Activated CD8-positive, alpha-beta memory T cell treated with anti-CD3 and anti-CD28 coated beads, Interleukin-2, amount 50 U/mL, for 4 hours (primary cell): ENCODE measurements at regions not wholly inside any gene's neighbourhood (a gene's known extent, or its start where the extent isn't known, plus 50 kb on each side); places are given as distances from the start of the nearest gene placed in this dataset.
"Not testable (repeated sequence)": the region's sequence is repeated elsewhere in the genome, so short reads cannot be mapped to it uniquely, and the experiment has no call there.

Experiments
- DNase-seq: peaks from one replicate; pipeline ENCODE4 v3.0.0-alpha.2; 2020

DNA sequence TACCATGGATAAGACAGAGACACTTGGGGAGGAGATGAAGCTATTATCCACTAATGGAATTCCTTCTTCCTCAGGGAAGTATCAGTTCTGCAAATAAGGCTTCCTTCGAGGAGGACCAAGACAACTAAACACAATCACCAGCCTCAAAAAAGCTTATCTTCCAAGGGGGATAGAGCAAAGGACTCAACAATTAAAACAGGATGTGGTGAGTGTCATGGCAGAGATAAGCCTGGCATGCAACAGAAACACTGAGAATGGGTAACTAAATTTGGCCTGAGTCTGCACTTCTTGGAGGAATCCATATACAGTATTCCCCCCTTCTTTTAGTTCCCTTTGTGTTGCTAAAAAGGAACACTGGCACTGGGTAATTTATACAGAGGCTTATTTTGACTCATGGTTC lies 1285.2 kb downstream of the GATA3 start:
- no peak for DNase-seq

DNA sequence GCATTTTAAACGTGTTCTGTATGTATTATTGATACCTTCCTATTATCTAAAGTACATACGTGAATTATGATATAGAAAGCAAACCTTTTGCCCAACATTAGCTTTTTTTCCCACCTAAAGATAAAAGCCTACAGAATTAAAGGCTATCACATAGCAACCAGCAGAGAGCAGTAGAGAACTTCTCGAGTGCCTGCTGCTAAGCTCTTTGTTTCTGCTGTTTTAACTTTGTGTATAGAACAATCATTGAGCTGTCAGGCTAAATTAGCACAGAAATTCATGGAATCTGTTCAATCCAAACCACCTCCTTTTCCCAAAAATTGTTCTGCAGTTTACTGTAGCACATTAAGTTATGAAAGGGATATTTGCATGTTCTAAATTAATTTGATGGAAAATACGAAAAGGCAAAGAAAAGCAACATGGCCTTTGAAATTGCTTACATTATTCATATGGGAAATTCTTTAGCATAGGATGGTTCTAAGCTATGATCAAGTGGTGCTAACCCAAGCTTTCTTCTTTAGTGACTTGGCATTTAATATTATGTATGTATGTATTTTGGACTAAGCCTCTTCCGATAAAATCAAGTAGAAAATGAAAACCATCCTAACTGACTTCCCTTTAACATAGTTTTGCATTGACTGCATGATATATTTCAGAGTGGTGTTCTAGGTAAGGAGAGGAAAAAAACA lies 1288.5 kb downstream of the GATA3 start:
- DNase-seq = no peak

DNA sequence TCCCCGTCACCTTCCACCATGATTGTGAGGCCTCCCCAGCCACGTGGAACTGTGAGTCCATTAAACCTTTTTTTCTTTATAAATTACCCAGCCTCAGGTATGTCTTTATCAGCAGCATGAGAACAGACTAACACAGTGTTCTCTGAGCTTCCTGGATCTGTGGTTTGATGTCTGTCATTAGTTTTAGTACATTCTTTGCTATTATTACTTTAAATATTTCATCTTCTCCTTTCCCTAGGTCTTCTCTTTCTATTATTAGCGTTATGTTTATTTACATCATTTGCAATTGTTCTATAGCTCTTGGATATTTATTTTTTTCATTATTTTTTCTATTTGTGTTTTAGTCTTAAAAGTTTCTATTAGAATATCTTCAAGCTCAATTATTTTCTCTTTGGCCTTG lies 1293.4 kb downstream of the GATA3 start:
- DNase-seq = not testable (repeated sequence)

GRCh38 chr10:9357471-9357870 lies 1303.0 kb downstream of the GATA3 start:
- DNase-seq = no peak

GRCh38 chr10:9362721-9363120 lies 1308.2 kb downstream of the GATA3 start:
- DNase-seq = no peak

DNA sequence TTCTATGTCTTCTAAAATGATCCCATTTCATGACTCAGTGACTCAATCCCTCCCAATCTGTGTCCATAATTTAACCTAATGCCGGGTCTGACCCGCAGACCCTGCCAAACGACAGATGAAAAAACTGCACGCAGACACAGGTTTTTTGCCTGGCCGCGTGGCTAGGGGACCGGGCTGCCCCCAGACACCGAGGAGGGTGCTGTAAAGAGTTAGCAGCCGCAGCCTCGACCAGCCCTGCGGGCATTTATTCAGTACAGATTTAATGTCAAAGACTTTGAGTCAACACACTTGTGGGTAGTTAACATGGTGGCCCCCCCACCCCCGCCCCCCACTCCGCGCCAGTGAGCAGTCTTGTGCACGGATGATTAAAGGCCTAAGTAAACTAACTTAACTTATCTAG lies 1324.7 kb downstream of the GATA3 start:
- no peak for DNase-seq

DNA sequence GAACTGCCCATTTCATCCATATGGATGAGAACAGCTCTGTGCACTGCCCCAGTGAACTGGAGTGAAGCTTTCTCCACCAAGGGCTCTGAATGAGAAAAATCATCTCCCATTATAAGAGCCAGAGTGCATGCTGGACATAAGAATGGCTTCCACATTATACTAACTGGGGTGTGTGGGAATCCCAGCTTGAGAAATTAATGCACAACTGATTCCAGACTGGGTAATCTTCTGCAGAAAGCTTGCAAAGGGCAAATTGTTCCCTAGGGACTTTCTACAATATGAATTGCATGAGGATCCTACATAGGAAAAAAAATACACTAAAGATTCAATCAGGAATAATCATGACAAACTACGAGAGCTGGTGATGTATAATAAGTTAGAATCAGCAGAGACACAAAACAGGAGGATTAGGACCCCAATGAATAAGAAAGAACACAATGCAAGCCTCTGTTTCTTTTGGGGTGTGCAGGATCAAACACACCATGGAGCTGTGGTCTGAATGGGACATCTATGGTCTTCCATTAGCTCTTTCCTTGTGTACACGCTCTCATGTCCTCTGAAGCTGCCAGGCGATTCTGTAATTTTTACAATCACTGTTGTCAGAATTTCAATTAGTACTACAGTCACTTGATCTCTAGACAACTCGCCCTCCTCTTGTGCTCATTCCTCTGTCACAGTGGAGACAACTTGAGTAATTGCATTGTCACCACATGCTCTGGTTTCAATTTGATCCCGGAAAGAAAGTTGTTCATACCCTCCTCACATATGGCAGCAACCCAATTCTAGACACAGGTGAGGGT lies 1327.4 kb downstream of the GATA3 start:
- no peak for DNase-seq

GRCh38 chr10:9382533-9382866 lies 1328.0 kb downstream of the GATA3 start:
- DNase-seq = no peak

GRCh38 chr10:9390516-9390915 lies 1336.0 kb downstream of the GATA3 start:
- DNase-seq = no peak

DNA sequence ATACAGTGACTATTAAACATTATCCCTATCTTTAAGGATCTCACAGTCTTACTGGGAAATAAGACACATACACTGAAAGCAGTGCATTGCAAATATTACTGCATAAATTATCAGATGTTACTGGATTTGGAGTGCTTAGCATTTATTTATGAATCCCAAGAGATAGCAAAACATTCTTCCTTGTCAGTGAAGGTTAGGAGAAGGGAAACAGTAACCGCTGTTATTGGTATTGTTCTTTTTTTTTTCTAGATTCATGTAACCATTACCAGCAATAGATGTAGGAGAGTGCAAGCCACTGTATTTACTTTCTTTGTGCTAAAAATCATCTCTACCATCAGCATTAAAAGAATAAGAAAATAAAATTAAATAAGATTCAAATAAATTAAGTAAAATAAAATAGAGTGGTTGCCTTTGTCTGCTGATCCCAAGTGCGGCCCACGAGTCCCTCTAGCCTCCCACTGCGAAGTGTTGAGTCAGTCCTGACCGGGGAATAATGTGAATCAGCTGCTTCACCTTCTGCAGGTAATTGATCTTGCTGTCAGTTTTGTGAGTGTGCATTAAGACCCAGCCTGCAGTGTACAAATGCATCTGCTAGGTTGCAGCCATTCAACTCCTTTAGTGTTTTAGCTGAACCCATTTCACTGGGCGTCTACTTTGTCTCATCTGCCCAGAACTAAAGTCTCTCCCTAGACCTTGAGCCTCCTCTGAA lies 1344.9 kb downstream of the GATA3 start:
- DNase-seq = no peak

GRCh38 chr10:9402067-9402466 lies 1347.6 kb downstream of the GATA3 start:
- not testable (repeated sequence) for DNase-seq

DNA sequence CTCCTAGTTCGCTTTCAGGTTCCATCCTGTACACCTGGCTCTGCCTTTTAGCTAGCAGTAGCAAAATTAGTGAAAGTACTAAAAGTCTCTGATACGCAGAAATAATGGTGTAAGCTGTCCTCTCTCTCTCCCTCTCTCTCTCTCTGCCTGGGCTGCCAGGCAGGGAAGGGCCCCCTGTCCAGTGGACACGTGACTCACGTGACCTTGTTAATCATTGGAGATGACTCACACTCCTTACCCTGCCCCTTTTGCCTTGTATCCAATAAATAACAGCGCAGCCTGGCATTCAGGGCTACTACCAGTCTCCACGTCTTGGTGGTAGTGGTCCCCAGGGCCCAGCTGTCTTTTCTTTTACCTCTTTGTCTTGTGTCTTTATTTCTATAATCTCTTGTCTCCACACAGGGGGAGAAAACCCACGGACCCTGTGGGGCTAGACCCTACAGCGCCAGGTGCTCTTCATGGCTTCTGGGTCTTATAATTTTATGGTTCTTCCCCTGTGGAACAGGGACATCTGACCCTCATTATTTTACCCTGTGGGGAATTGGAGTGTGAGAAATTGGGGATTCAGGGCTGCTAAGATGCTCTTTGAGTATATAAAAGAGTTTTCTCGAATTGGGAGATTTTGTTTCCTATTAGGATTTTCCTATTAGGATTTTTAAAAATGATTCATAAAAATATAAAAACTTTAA lies 1348.2 kb downstream of the GATA3 start:
- not testable (repeated sequence) for DNase-seq

DNA sequence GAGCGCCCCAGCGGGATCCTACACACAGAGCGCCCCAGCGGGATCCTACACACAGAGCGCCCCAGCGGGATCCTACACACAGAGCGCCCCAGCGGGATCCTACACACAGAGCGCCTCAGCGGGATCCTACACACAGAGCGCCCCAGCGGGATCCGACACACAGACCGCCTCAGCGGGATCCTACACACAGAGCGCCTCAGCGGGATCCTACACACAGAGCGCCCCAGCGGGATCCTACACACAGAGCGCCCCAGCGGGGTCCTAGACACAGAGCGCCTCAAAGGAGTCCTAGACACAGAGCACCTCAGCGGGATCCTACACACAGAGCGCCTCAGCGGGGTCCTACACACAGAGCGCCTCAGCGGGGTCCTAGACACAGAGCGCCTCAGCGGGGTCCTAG lies 1352.7 kb downstream of the GATA3 start:
- DNase-seq = not testable (repeated sequence)

GRCh38 chr10:9416331-9416730 lies 1361.8 kb downstream of the GATA3 start:
- DNase-seq = no peak

GRCh38 chr10:9419757-9420156 lies 1365.3 kb downstream of the GATA3 start:
- DNase-seq = no peak

GRCh38 chr10:9427209-9427608 lies 1372.7 kb downstream of the GATA3 start:
- DNase-seq = no peak

- no peak for DNase-seq
These were observed 1382.6 kb downstream of the GATA3 start for GRCh38 chr10:9437131-9437530.

DNA sequence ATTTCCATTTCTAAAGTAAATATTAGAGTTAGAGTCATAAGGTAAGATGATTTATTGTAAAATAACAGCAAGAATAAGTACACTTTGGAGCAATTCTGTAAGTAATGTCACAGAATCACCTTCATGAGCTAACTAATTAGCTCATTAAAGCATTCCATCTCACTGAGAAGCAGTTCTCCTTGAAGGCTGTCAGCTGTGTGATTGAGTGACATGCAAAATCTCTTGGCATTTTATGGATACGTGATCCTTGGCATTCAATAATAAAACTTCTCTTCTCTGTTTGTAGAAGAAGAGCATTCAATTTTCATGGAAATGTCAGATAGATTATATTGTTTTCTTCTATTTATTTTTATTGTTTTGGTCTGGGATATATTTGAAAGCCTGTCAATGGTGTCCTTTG lies 1389.3 kb downstream of the GATA3 start:
- no peak for DNase-seq

DNA sequence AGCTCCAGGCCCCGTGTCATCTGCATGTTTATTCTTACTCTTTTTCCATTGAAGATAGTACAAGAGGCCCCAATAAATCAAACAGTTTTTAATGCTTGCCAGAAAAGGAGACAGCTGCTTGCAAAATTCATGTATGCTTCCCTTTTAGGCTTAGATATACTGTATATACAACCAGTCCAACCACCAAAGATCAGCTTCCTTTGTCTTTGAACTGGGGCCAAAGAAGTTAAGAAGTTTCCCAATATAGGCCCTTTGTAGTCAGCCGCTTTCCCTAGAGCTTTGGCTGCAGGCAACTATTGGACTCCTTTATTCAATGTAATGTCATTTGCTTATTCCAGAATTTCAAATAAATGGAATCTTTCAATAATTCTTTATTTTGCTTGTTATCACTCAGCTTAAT lies 1395.0 kb downstream of the GATA3 start:
- DNase-seq = no peak

DNA sequence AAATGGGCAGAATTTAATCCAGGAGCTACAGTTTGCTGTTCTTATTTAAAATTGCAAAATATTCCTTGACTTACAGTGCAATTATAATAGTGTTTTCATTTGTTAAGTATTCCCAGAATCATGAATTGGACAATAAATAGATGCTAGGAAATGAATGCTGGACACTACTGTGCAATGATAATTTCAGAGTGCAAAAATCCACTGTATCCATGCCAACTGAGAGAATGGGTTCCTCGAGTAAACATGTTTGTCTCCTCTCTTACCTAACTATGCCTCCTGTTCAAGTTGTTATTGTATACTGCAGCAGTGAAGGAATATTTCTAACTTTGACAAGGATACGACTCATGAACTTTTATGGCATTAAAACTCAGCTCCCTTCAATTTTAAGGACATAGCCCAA lies 1396.3 kb downstream of the GATA3 start:
- no peak for DNase-seq

DNA sequence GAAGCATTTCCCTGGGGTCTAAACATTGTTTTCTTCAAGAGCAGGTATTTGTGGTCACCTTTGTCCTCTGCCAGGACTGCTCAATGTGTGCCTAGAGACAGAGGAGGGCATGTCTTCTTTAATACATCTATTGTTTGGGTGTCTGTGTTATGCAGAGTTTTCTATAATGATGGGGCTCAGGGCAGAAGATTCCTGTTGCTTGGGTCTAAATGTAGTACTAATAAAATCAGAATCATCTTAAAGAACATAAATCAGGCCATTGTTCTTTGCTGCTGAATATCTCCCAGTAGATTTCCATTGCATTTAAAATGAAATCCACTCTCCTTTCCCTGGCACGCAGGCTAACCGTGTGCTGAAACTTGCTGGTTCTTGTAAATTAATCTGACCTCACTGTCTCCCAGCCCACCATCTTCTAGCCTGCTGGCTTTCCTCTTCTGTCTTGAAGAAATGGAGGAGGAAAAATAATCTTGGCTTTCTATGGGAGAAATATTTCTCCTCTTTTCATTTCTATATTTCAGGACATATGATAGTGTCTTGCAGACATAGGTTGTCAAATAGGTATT lies 1396.8 kb downstream of the GATA3 start:
- DNase-seq = no peak

GRCh38 chr10:9452056-9452455 lies 1397.6 kb downstream of the GATA3 start:
- no peak for DNase-seq

- DNase-seq = not testable (repeated sequence)
These were observed 1399.4 kb downstream of the GATA3 start for GRCh38 chr10:9453871-9454270.
